ENCODE measurements at regions not wholly inside any gene's neighbourhood (a gene's known extent, or its start where the extent isn't known, plus 50 kb on each side); places are given as distances from the start of the nearest gene placed in this dataset.

DNA sequence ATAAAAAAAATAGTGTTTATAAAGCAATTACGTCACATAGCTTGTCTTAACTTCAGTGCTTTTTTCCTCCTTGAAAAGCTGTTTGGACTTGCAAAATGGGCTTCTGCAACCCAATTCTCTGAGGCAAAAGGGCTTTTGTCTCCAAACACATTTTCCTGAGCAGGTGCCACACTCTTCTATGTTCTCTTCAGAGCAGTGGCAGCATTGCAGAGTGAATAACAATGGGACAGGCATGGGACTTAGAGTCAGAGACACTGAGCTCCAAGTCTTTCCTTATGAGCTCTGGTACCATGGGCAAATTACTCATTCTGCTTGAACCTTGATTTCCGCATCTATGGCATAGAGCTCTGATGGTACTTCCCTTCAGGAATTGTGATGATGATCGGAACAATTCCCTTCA, 149.0 kb downstream of the ARL6IP6 start:
- TF ChIP-seq, protein P1, sequence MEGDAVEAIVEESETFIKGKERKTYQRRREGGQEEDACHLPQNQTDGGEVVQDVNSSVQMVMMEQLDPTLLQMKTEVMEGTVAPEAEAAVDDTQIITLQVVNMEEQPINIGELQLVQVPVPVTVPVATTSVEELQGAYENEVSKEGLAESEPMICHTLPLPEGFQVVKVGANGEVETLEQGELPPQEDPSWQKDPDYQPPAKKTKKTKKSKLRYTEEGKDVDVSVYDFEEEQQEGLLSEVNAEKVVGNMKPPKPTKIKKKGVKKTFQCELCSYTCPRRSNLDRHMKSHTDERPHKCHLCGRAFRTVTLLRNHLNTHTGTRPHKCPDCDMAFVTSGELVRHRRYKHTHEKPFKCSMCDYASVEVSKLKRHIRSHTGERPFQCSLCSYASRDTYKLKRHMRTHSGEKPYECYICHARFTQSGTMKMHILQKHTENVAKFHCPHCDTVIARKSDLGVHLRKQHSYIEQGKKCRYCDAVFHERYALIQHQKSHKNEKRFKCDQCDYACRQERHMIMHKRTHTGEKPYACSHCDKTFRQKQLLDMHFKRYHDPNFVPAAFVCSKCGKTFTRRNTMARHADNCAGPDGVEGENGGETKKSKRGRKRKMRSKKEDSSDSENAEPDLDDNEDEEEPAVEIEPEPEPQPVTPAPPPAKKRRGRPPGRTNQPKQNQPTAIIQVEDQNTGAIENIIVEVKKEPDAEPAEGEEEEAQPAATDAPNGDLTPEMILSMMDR (IDR thresholded peaks at IDR 0.05; ENCODE audit: low read depth, low read length, poor library complexity, severe bottlenecking): no peak
- TF ChIP-seq EZH2phosphoT487 (IDR thresholded peaks at IDR 0.05; ENCODE audit: borderline replicate concordance, low read length): no peak

Measured in DOHH2 (cell line).